Neural crest cell (in vitro differentiated cells): ENCODE measurements at regions not wholly inside any gene's neighbourhood (a gene's known extent, or its start where the extent isn't known, plus 50 kb on each side); places are given as distances from the start of the nearest gene placed in this dataset.

ENCODE experiments used
- DNase-seq: peaks from one replicate; pipeline ENCODE4 v3.0.0; 2021; ENCODE audit warnings: low read depth, mixed read lengths, low spot score
- H3K27ac Mint-ChIP-seq: one replicate; pipeline ENCODE4 v1.8.0; 2021; ENCODE audit warnings: mild to moderate bottlenecking, mixed read lengths; ENCODE audit not compliant: unreplicated experiment
- H3K27me3 Mint-ChIP-seq: 2 replicates; pipeline ENCODE4 v1.8.0; 2021; ENCODE audit warnings: low read depth, mild to moderate bottlenecking, mixed read lengths
- H3K36me3 Mint-ChIP-seq: 2 replicates; pipeline ENCODE4 v1.8.0; 2021; ENCODE audit warnings: low read depth, mild to moderate bottlenecking, mixed read lengths
- H3K4me1 Mint-ChIP-seq: 2 replicates; pipeline ENCODE4 v1.8.0; 2021; ENCODE audit warnings: mixed read lengths
- H3K4me3 Mint-ChIP-seq: one replicate; pipeline ENCODE4 v1.8.0; 2021; ENCODE audit warnings: mild to moderate bottlenecking, mixed read lengths
- H3K9me3 Mint-ChIP-seq: 2 replicates; pipeline ENCODE4 v1.8.0; 2021; ENCODE audit warnings: mixed read lengths
- CTCF ChIP-seq: fragments of 200-600 bp; sonication (generic); conservative IDR thresholded peaks from 2 replicates; pipeline ENCODE4 v1.5.0; 2021; ENCODE audit warnings: antibody characterized with exemption, mild to moderate bottlenecking

- H3K9me3 Mint-ChIP-seq, result no peaks in the 10 kb centered on the region
- no peak overlapping the region for H3K4me3 Mint-ChIP-seq
- H3K36me3 Mint-ChIP-seq, result no peaks in the 10 kb centered on the region
- no peak for DNase-seq
- H3K27ac Mint-ChIP-seq, result no peak overlapping the region
- TF ChIP-seq CTCF, result no peak
- H3K27me3 Mint-ChIP-seq, result no peaks in the 10 kb centered on the region
- peaks cover 4% of the 10 kb centered on the region for H3K4me1 Mint-ChIP-seq
These were observed 91.8 kb downstream of the SLC41A2 start for GRCh38 chr12:104866291-104866690.

GRCh38 chr12:104865080-104865479, 93.0 kb downstream of the SLC41A2 start:
- H3K4me3 Mint-ChIP-seq, result no peak overlapping the region
- no peak for DNase-seq
- no peak for TF ChIP-seq CTCF
- H3K27ac Mint-ChIP-seq, result no peak overlapping the region
- peaks cover 4% of the 10 kb centered on the region for H3K4me1 Mint-ChIP-seq
- no peaks in the 10 kb centered on the region for H3K36me3 Mint-ChIP-seq
- no peaks in the 10 kb centered on the region for H3K27me3 Mint-ChIP-seq
- H3K9me3 Mint-ChIP-seq, result no peaks in the 10 kb centered on the region

- no peak overlapping the region for H3K4me3 Mint-ChIP-seq
- no peak for DNase-seq
- no peak overlapping the region for H3K27ac Mint-ChIP-seq
- no peaks in the 10 kb centered on the region for H3K27me3 Mint-ChIP-seq
- no peak for TF ChIP-seq CTCF
- H3K4me1 Mint-ChIP-seq, result peaks cover 4% of the 10 kb centered on the region
- H3K9me3 Mint-ChIP-seq, result no peaks in the 10 kb centered on the region
- H3K36me3 Mint-ChIP-seq, result no peaks in the 10 kb centered on the region
These were observed 93.4 kb downstream of the SLC41A2 start for GRCh38 chr12:104864668-104865067.

- no peak overlapping the region for H3K4me3 Mint-ChIP-seq
- H3K4me1 Mint-ChIP-seq, result peaks cover 4% of the 10 kb centered on the region
- no peak for TF ChIP-seq CTCF
- no peaks in the 10 kb centered on the region for H3K27me3 Mint-ChIP-seq
- DNase-seq, result no peak
- no peaks in the 10 kb centered on the region for H3K36me3 Mint-ChIP-seq
- H3K9me3 Mint-ChIP-seq, result no peaks in the 10 kb centered on the region
- no peak overlapping the region for H3K27ac Mint-ChIP-seq
These were observed 94.7 kb downstream of the SLC41A2 start for GRCh38 chr12:104863296-104863948.

GRCh38 chr12:104858611-104859543, 99.2 kb downstream of the SLC41A2 start:
- Mint-ChIP-seq H3K4me1 (no peaks in the 10 kb centered on the region), H3K27ac (no peak overlapping the region), H3K4me3 (no peak overlapping the region), H3K36me3 (no peaks in the 10 kb centered on the region), H3K27me3 (no peaks in the 10 kb centered on the region), H3K9me3 (no peaks in the 10 kb centered on the region)
- TF ChIP-seq CTCF, result no peak
- DNase-seq, result no peak
